Esophagus squamous epithelium (tissue), 4 donors: ENCODE measurements at regions not wholly inside any gene's neighbourhood (a gene's known extent, or its start where the extent isn't known, plus 50 kb on each side); places are given as distances from the start of the nearest gene placed in this dataset.

Experiments used
- CTCF ChIP-seq, 6 experiments: fragments of 450-650 bp in 4 of 6; fragments of 200-600 bp in 2 of 6; sonication (generic) in 2 of 6; IDR thresholded peaks; one replicate each; pipeline ENCODE4 v1.5.1; 2016 to 2019; ENCODE audit warnings: antibody characterized with exemption in 6 of 6, mild to moderate bottlenecking in 4 of 6, moderate library complexity in 4 of 6
- POLR2A ChIP-seq, 4 donors: fragments of 450-650 bp; IDR thresholded peaks; one replicate each; pipeline ENCODE4 v1.6.1; 2017; ENCODE audit warnings: antibody characterized with exemption in 4 of 4, mild to moderate bottlenecking in 4 of 4, moderate library complexity in 3 of 4

- TF ChIP-seq POLR2A (IDR thresholded peaks at IDR 0.05) = no peak
- no peak for TF ChIP-seq CTCF (IDR thresholded peaks at IDR 0.05)
Observed at GRCh38 chr18:64713284-64713683, 564.4 kb upstream of the LINC00305 start.
